ENCODE measurements at regions not wholly inside any gene's neighbourhood (a gene's known extent, or its start where the extent isn't known, plus 50 kb on each side); places are given as distances from the start of the nearest gene placed in this dataset.

DNA sequence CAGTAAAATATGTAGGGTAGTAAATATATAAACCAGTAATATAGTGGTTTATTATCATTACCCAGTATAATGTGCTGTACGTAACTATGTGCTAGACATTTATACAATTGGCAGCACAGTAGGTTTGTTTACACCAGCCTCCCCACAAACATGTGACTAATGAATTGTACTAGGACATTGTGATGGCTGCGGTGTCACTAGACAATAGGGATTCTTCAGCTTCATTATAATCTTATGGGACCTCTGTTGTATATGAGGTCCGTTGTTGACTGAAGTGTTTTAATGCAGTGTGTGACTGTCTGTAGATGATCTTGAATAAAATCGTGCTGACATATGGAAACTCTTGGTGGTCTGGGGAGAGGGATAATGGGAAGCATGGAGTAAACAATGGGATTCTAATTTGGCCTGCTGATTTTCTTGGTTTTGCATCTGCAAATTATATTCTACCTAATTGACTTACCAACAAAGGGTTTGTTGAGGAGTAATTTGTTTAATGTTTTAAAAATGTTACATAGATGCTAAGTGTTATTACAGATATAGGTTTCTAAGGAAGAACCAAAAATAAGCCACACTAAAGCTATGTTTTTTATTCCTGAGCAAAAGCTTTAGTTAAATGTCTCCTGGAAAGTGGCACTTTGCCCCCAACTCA is 496.5 kb upstream of the TBL1XR1 start:
- Histone ChIP-seq H3K4me1 (ENCODE audit: control insufficient read depth, low read depth, low read length) (no peaks in the 10 kb centered on the region), H3K4ac (ENCODE audit: low read depth, low read length) (no peak overlapping the region), H3K4me2 (ENCODE audit: low read length) (no peak overlapping the region), H2AK5ac (ENCODE audit: low read length) (no peak overlapping the region), H2BK5ac (ENCODE audit: low read length) (no peak overlapping the region), H3K79me1 (ENCODE audit: low read length) (no peaks in the 10 kb centered on the region), H3K56ac (ENCODE audit: low read length) (no peak overlapping the region), H3K27me3 (ENCODE audit: insufficient read depth, low read length, poor library complexity) (no peaks in the 10 kb centered on the region), H3K27ac (ENCODE audit: low read depth, low read length) (no peak overlapping the region), H4K5ac (ENCODE audit: low read length) (no peak overlapping the region), H3K36me3 (ENCODE audit: control insufficient read depth, insufficient read depth, low read length) (no peaks in the 10 kb centered on the region), H3K4me3 (ENCODE audit: low read length) (no peak overlapping the region), H4K8ac (ENCODE audit: low read depth, low read length) (no peak overlapping the region), H3K23ac (ENCODE audit: low read length) (no peak overlapping the region), H3K9ac (ENCODE audit: low read length) (no peak overlapping the region), H3K79me2 (ENCODE audit: control insufficient read depth, insufficient read depth, low read length) (no peaks in the 10 kb centered on the region), H2BK120ac (ENCODE audit: low read depth, low read length) (no peak overlapping the region), H3K18ac (ENCODE audit: low read length) (no peak overlapping the region), H2BK15ac (replicated peaks; ENCODE audit: low read depth) (peak overlapping the region; percentile 45)
- WGBS (ENCODE audit: extremely low coverage, insufficient coverage, low lambda C conversion rate) = no CpG with 5 or more reads among the region's 4 CpGs
- no peak for DNase-seq

DNA sequence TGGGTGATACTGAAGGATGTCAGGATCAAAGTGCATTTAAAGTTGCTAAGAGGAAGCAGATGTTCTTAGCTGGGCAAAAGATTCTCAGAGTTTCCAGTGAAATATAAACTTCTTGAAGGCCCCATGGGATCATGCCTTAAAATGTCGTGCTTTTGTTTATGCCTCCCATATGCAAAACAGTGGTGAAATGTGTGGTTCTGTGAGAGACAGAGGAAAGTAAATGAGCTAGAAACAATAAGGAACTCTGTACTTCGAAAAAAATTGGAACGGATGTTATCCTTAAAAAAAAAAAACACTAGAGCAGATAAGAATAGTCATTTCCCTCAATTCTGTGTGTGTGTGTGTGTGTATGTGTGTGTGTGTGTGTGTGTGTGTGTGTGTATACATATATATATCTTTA is 497.0 kb upstream of the TBL1XR1 start:
- H3K4me1 ChIP-seq (ENCODE audit: control insufficient read depth, low read depth, low read length) = no peaks in the 10 kb centered on the region
- H3K4me3 ChIP-seq (ENCODE audit: low read length) = no peak overlapping the region
- no peak overlapping the region for H3K27ac ChIP-seq (ENCODE audit: low read depth, low read length)
- no peak overlapping the region for H3K4me2 ChIP-seq (ENCODE audit: low read length)
- DNase-seq = no peak
- H2BK15ac ChIP-seq (replicated peaks; ENCODE audit: low read depth) = peak overlapping the region; percentile 45
- H4K5ac ChIP-seq (ENCODE audit: low read length) = no peak overlapping the region
- no peak overlapping the region for H2BK120ac ChIP-seq (ENCODE audit: low read depth, low read length)
- H3K9ac ChIP-seq (ENCODE audit: low read length) = no peak overlapping the region
- H3K36me3 ChIP-seq (ENCODE audit: control insufficient read depth, insufficient read depth, low read length) = no peaks in the 10 kb centered on the region
- no peaks in the 10 kb centered on the region for H3K79me2 ChIP-seq (ENCODE audit: control insufficient read depth, insufficient read depth, low read length)
- no peak overlapping the region for H3K23ac ChIP-seq (ENCODE audit: low read length)
- no peak overlapping the region for H3K18ac ChIP-seq (ENCODE audit: low read length)
- no peaks in the 10 kb centered on the region for H3K27me3 ChIP-seq (ENCODE audit: insufficient read depth, low read length, poor library complexity)
- no peak overlapping the region for H2AK5ac ChIP-seq (ENCODE audit: low read length)
- no CpG with 5 or more reads among the region's 3 CpGs for WGBS (ENCODE audit: extremely low coverage, insufficient coverage, low lambda C conversion rate)
- H2BK5ac ChIP-seq (ENCODE audit: low read length) = no peak overlapping the region
- H3K56ac ChIP-seq (ENCODE audit: low read length) = no peak overlapping the region
- no peak overlapping the region for H3K4ac ChIP-seq (ENCODE audit: low read depth, low read length)
- no peaks in the 10 kb centered on the region for H3K79me1 ChIP-seq (ENCODE audit: low read length)
- H4K8ac ChIP-seq (ENCODE audit: low read depth, low read length) = no peak overlapping the region

GRCh38 chr3:177694951-177695350 is 497.7 kb upstream of the TBL1XR1 start:
- Histone ChIP-seq H4K5ac (ENCODE audit: low read length) (no peak overlapping the region), H3K4ac (ENCODE audit: low read depth, low read length) (no peak overlapping the region), H3K4me2 (ENCODE audit: low read length) (no peak overlapping the region), H3K4me1 (ENCODE audit: control insufficient read depth, low read depth, low read length) (no peaks in the 10 kb centered on the region), H3K4me3 (ENCODE audit: low read length) (no peak overlapping the region), H3K18ac (ENCODE audit: low read length) (no peak overlapping the region), H3K27me3 (ENCODE audit: insufficient read depth, low read length, poor library complexity) (no peaks in the 10 kb centered on the region), H4K8ac (ENCODE audit: low read depth, low read length) (no peak overlapping the region), H2BK15ac (replicated peaks; ENCODE audit: low read depth) (no peak overlapping the region), H2BK5ac (ENCODE audit: low read length) (no peak overlapping the region), H3K27ac (ENCODE audit: low read depth, low read length) (no peak overlapping the region), H3K23ac (ENCODE audit: low read length) (no peak overlapping the region), H3K36me3 (ENCODE audit: control insufficient read depth, insufficient read depth, low read length) (no peaks in the 10 kb centered on the region), H3K56ac (ENCODE audit: low read length) (no peak overlapping the region), H2BK120ac (ENCODE audit: low read depth, low read length) (no peak overlapping the region), H3K79me2 (ENCODE audit: control insufficient read depth, insufficient read depth, low read length) (no peaks in the 10 kb centered on the region), H2AK5ac (ENCODE audit: low read length) (no peak overlapping the region), H3K79me1 (ENCODE audit: low read length) (no peaks in the 10 kb centered on the region), H3K9ac (ENCODE audit: low read length) (no peak overlapping the region)
- DNase-seq = no peak
- no CpG with 5 or more reads among the region's 1 CpG for WGBS (ENCODE audit: extremely low coverage, insufficient coverage, low lambda C conversion rate)

- Histone ChIP-seq H3K4me1 (ENCODE audit: control insufficient read depth, low read depth, low read length) (no peaks in the 10 kb centered on the region), H3K4ac (ENCODE audit: low read depth, low read length) (no peak overlapping the region), H2BK5ac (ENCODE audit: low read length) (no peak overlapping the region), H3K79me2 (ENCODE audit: control insufficient read depth, insufficient read depth, low read length) (no peaks in the 10 kb centered on the region), H2BK15ac (replicated peaks; ENCODE audit: low read depth) (no peak overlapping the region), H3K36me3 (ENCODE audit: control insufficient read depth, insufficient read depth, low read length) (no peaks in the 10 kb centered on the region), H3K27ac (ENCODE audit: low read depth, low read length) (no peak overlapping the region), H4K5ac (ENCODE audit: low read length) (no peak overlapping the region), H3K56ac (ENCODE audit: low read length) (no peak overlapping the region), H4K8ac (ENCODE audit: low read depth, low read length) (no peak overlapping the region), H3K79me1 (ENCODE audit: low read length) (no peaks in the 10 kb centered on the region), H3K4me2 (ENCODE audit: low read length) (no peak overlapping the region), H3K9ac (ENCODE audit: low read length) (no peak overlapping the region), H3K23ac (ENCODE audit: low read length) (no peak overlapping the region), H3K27me3 (ENCODE audit: insufficient read depth, low read length, poor library complexity) (no peaks in the 10 kb centered on the region), H3K4me3 (ENCODE audit: low read length) (no peak overlapping the region), H3K18ac (ENCODE audit: low read length) (no peak overlapping the region), H2BK120ac (ENCODE audit: low read depth, low read length) (no peak overlapping the region), H2AK5ac (ENCODE audit: low read length) (no peak overlapping the region)
- no CpG with 5 or more reads among the region's 7 CpGs for WGBS (ENCODE audit: extremely low coverage, insufficient coverage, low lambda C conversion rate)
- DNase-seq = no peak
These were observed 502.8 kb upstream of the TBL1XR1 start for GRCh38 chr3:177700117-177700516.

GRCh38 chr3:177703788-177704187 is 506.5 kb upstream of the TBL1XR1 start:
- no peaks in the 10 kb centered on the region for H3K27me3 ChIP-seq (ENCODE audit: insufficient read depth, low read length, poor library complexity)
- no peak overlapping the region for H3K4me2 ChIP-seq (ENCODE audit: low read length)
- H3K4me1 ChIP-seq (ENCODE audit: control insufficient read depth, low read depth, low read length) = no peaks in the 10 kb centered on the region
- no peak overlapping the region for H4K8ac ChIP-seq (ENCODE audit: low read depth, low read length)
- no peak overlapping the region for H3K4ac ChIP-seq (ENCODE audit: low read depth, low read length)
- no peak overlapping the region for H3K23ac ChIP-seq (ENCODE audit: low read length)
- no peak overlapping the region for H2BK15ac ChIP-seq (replicated peaks; ENCODE audit: low read depth)
- no peak overlapping the region for H3K4me3 ChIP-seq (ENCODE audit: low read length)
- no peaks in the 10 kb centered on the region for H3K79me1 ChIP-seq (ENCODE audit: low read length)
- no peak overlapping the region for H2BK5ac ChIP-seq (ENCODE audit: low read length)
- H3K27ac ChIP-seq (ENCODE audit: low read depth, low read length) = no peak overlapping the region
- H3K36me3 ChIP-seq (ENCODE audit: control insufficient read depth, insufficient read depth, low read length) = no peaks in the 10 kb centered on the region
- H3K9ac ChIP-seq (ENCODE audit: low read length) = no peak overlapping the region
- H3K56ac ChIP-seq (ENCODE audit: low read length) = no peak overlapping the region
- no peak overlapping the region for H2AK5ac ChIP-seq (ENCODE audit: low read length)
- H3K18ac ChIP-seq (ENCODE audit: low read length) = no peak overlapping the region
- H2BK120ac ChIP-seq (ENCODE audit: low read depth, low read length) = no peak overlapping the region
- DNase-seq = no peak
- no CpG with 5 or more reads among the region's 3 CpGs for WGBS (ENCODE audit: extremely low coverage, insufficient coverage, low lambda C conversion rate)
- H4K5ac ChIP-seq (ENCODE audit: low read length) = no peak overlapping the region
- no peaks in the 10 kb centered on the region for H3K79me2 ChIP-seq (ENCODE audit: control insufficient read depth, insufficient read depth, low read length)

Measured in mesendoderm (in vitro differentiated cells).